HepG2 (cell line): ENCODE measurements at regions not wholly inside any gene's neighbourhood (a gene's known extent, or its start where the extent isn't known, plus 50 kb on each side); places are given as distances from the start of the nearest gene placed in this dataset.

Experiments used
- ATAC-seq: fragments of 200-7000 bp; cut with Tn5 transposase; 3 replicates; pipeline ENCODE4 v1.9.1; 2020; ENCODE audit warnings: mild to moderate bottlenecking, moderate library complexity
- BruUV-seq: library from RNA; stranded (reverse); fragments of 400-500 nt; replicated peaks from 2 replicates; lab custom pipeline; 2021; lab: Mats Ljungman, UMichigan
- CTCF ChIA-PET: fragments of 300-600 bp; formaldehyde crosslinking; extraction: SDS; loops from one replicate; lab custom pipeline; 2021; ENCODE audit warnings: low total read pairs, inconsistent platforms, low intra/inter-chr PET ratio; lab: Yijun Ruan, JAX
- POLR2A ChIA-PET: fragments of 350-600 bp; sonication (Branson Sonifier 250); formaldehyde crosslinking; loops from one replicate; lab custom pipeline; 2020; ENCODE audit warnings: antibody characterized with exemption, inconsistent platforms; lab: Yijun Ruan, JAX
- DNase-seq: peaks from one replicate; pipeline ENCODE4 v3.0.0-alpha.2; 2015; ENCODE audit warnings: low spot score
- FAIRE-seq: peaks from 3 replicates; lab custom pipeline; 2011; peaks lifted over from hg19 to GRCh38; lab: Jason Lieb, UNC
- H2AFZ ChIP-seq: one replicate; pipeline ENCODE4 v1.6.1; 2011; ENCODE audit warnings: low read length, inconsistent platforms
- H3K27ac ChIP-seq: fragments of 300-600 bp; 3 replicates; pipeline ENCODE4 v1.8.0; 2011; ENCODE audit warnings: mixed run types, mild to moderate bottlenecking, mixed read lengths, low read length, inconsistent platforms; ENCODE audit not compliant: insufficient read depth; ENCODE audit errors: extremely low read length
- H3K27me3 ChIP-seq, 2 experiments: fragments of 200-600 bp in 1 of 2; 2 replicates in 1 of 2; 3 replicates in 1 of 2; pipeline versions ENCODE4 v1.6.0 to v1.8.0; 2011; ENCODE audit warnings: low read length in 2 of 2, mild to moderate bottlenecking in 2 of 2, moderate library complexity in 2 of 2, inconsistent platforms in 1 of 2; ENCODE audit not compliant: insufficient read depth in 2 of 2, control insufficient read depth in 1 of 2
- H3K36me3 ChIP-seq, 2 experiments: fragments of 200-600 bp in 1 of 2; replicated peaks in 1 of 2; 2 replicates in 1 of 2; 3 replicates in 1 of 2; pipeline versions ENCODE4 v1.5.1 to v1.8.0; 2011; ENCODE audit warnings: low read length in 2 of 2, inconsistent platforms in 1 of 2; ENCODE audit not compliant: insufficient read depth in 2 of 2, control insufficient read depth in 1 of 2
- H3K4me1 ChIP-seq: 2 replicates; pipeline ENCODE4 v1.5.1; 2012; ENCODE audit warnings: low read length, inconsistent platforms; ENCODE audit not compliant: insufficient read depth
- H3K4me2 ChIP-seq: 2 replicates; pipeline ENCODE4 v1.6.0; 2011; ENCODE audit warnings: low read depth, low read length, inconsistent platforms
- H3K4me3 ChIP-seq, 3 experiments: fragments of 200-600 bp in 1 of 3; sonication (generic), shearing (Covaris generic) in 1 of 3; replicated peaks in 1 of 3; 2 replicates each; pipeline ENCODE4 v1.5.1; 2011 to 2016; ENCODE audit warnings: low read length in 3 of 3, inconsistent platforms in 2 of 3, low read depth in 2 of 3, mild to moderate bottlenecking in 2 of 3, control low read depth in 1 of 3, mixed read lengths in 1 of 3; ENCODE audit not compliant: insufficient read depth in 1 of 3
- H3K79me2 ChIP-seq: one replicate; pipeline ENCODE4 v1.6.1; 2011; ENCODE audit warnings: low read length, inconsistent platforms; ENCODE audit not compliant: insufficient read depth
- H3K9ac ChIP-seq: 2 replicates; pipeline ENCODE4 v1.6.0; 2011; ENCODE audit warnings: mild to moderate bottlenecking, low read depth, low read length, inconsistent platforms; ENCODE audit not compliant: insufficient read depth
- H3K9me3 ChIP-seq: 2 replicates; pipeline ENCODE4 v1.5.1; 2012; ENCODE audit warnings: mild to moderate bottlenecking, low read length
- H4K20me1 ChIP-seq: 2 replicates; pipeline ENCODE4 v1.6.0; 2011; ENCODE audit warnings: inconsistent platforms, mild to moderate bottlenecking, low read length, moderate library complexity; ENCODE audit not compliant: insufficient read depth
- CCDC6 ChIP-seq: sonication (generic); formaldehyde crosslinking; IDR thresholded peaks from 2 replicates; pipeline ENCODE4 v1.8.1; 2022; ENCODE audit warnings: mild to moderate bottlenecking, missing genetic modification reagents, moderate library complexity
- DR1 ChIP-seq: sonication (generic); formaldehyde crosslinking; IDR thresholded peaks from 2 replicates; pipeline ENCODE4 v1.8.0; 2021; ENCODE audit warnings: mild to moderate bottlenecking, missing genetic modification reagents, inconsistent platforms
- HNF4A ChIP-seq: sonication (generic); formaldehyde crosslinking; IDR thresholded peaks from 2 replicates; pipeline ENCODE4 v1.4.0; 2020; ENCODE audit warnings: missing genetic modification reagents
- TSC22D2 ChIP-seq: sonication (generic); formaldehyde crosslinking; IDR thresholded peaks from 2 replicates; pipeline ENCODE4 v1.5.1; 2020; ENCODE audit warnings: missing genetic modification reagents, mild to moderate bottlenecking, borderline replicate concordance
- ZNF468 ChIP-seq: sonication (generic); formaldehyde crosslinking; IDR thresholded peaks from 2 replicates; pipeline ENCODE4 v1.8.0; 2022; ENCODE audit warnings: mild to moderate bottlenecking, moderate library complexity, missing genetic modification reagents
- ZNF839 ChIP-seq: sonication (generic); formaldehyde crosslinking; IDR thresholded peaks from 2 replicates; pipeline ENCODE4 v1.4.0; 2020; ENCODE audit warnings: missing genetic modification reagents, mild to moderate bottlenecking, borderline replicate concordance
- ZSCAN22 ChIP-seq: sonication (generic); formaldehyde crosslinking; IDR thresholded peaks from 2 replicates; pipeline ENCODE4 v1.4.0; 2020; ENCODE audit warnings: mild to moderate bottlenecking, missing genetic modification reagents
- ZZZ3 ChIP-seq: sonication (generic); formaldehyde crosslinking; IDR thresholded peaks from 2 replicates; pipeline ENCODE4 v1.4.0; 2020; ENCODE audit warnings: missing genetic modification reagents, mild to moderate bottlenecking, borderline replicate concordance
- WGBS: methylation state at CpG from one replicate; pipeline ENCODE4 v1.1.6; 2017; ENCODE audit warnings: low lambda C conversion rate; 5-methylcytosine and 5-hydroxymethylcytosine counted together
- in situ Hi-C: cut with HindIII; loops from 2 replicates; pipeline ENCODE4 v1.10.0; 2017; ENCODE audit warnings: low pct_unique_long_range_greater_than_20kb; ENCODE audit not compliant: extremely low pct_ligation_motif_present
- intact Hi-C: fragments of 100-400 bp; cut with micrococcal nuclease; formaldehyde crosslinking; loops from one replicate; pipeline ENCODE4 v1.10.0; 2022; ENCODE audit not compliant: unreplicated experiment

GRCh38 chr7:436367-437128 lies 83.1 kb downstream of the PDGFA start:
- no peak for DNase-seq
- ATAC-seq: peak; percentile 10; the same call in 2 of the 3 replicates
- ChIA-PET CTCF (no interaction called here), POLR2A (interaction anchor here (0.8 to 2.1 kb wide), 4 partner anchors 35 to 94 kb away, joined by 4 to 9 read pairs (median 7); no protein-coding TSS in a partner anchor)
- in situ Hi-C loops: no loop called here
- no peak for TF ChIP-seq ZNF468
- TF ChIP-seq DR1: 0 out of 2 replicates have a peak, but pooled peaks have one; percentile 13
- no peak for FAIRE-seq
- Histone ChIP-seq H4K20me1 (no peaks in the 10 kb centered on the region), H3K79me2 (no peaks in the 10 kb centered on the region), H3K36me3 (no peaks in the 10 kb centered on the region), H3K9ac (no peak overlapping the region), H3K27me3 (peaks cover 16 to 62% of the 10 kb centered on the region in 2 experiments), H3K9me3 (no peaks in the 10 kb centered on the region), H3K27ac (no peak overlapping the region), H2AFZ (no peak overlapping the region), H3K4me2 (peak overlapping the region; percentile 100), H3K4me3 (peak overlapping the region in 1 of 3 experiments; percentile 72; a peak in 1 of 6 replicates), H3K4me1 (peaks cover 44% of the 10 kb centered on the region)
- intact Hi-C loops: loop anchor here (5.0 to 10.0 kb wide), 2 partner anchors 48 to 66 kb away; no protein-coding TSS in a partner anchor
- BruUV-seq: no TSS peak
- 0% methylated on average over 1 of the region's 33 CpGs for WGBS

- FAIRE-seq: no peak
- H3K9ac ChIP-seq: no peak overlapping the region
- ChIA-PET POLR2A (no interaction called here), CTCF (no interaction called here)
- 61% methylated on average over 27 of the region's 43 CpGs for WGBS
- no peak for ATAC-seq
- in situ Hi-C loops: no loop called here
- H3K4me1 ChIP-seq: peaks cover 40% of the 10 kb centered on the region
- intact Hi-C loops: loop anchor here (5.0 to 10.0 kb wide), 2 partner anchors 47 to 65 kb away; no protein-coding TSS in a partner anchor
- no peaks in the 10 kb centered on the region for H4K20me1 ChIP-seq
- H3K36me3 ChIP-seq: no peaks in the 10 kb centered on the region
- no TSS peak for BruUV-seq
- no peak overlapping the region; the same call in 1 of the 2 replicates for H3K4me2 ChIP-seq
- H3K27me3 ChIP-seq: peaks cover 15 to 58% of the 10 kb centered on the region in 2 experiments
- no peak for TF ChIP-seq HNF4A (CRISPR knock-in tag)
- TF ChIP-seq ZNF839 (CRISPR knock-in tag): no peak
- no peak for TF ChIP-seq ZZZ3 (CRISPR knock-in tag)
- TF ChIP-seq ZSCAN22 (CRISPR knock-in tag): no peak
- TF ChIP-seq CCDC6 (CRISPR knock-in tag): no peak
- TF ChIP-seq TSC22D2: no peak
- H3K27ac ChIP-seq: no peak overlapping the region
- H2AFZ ChIP-seq: no peak overlapping the region
- H3K9me3 ChIP-seq: no peaks in the 10 kb centered on the region
- H3K79me2 ChIP-seq: no peaks in the 10 kb centered on the region
- H3K4me3 ChIP-seq: no peak overlapping the region
- DNase-seq: no peak
These were observed 82.1 kb downstream of the PDGFA start for GRCh38 chr7:437329-438251.
